H1 (cell line): ENCODE measurements at regions not wholly inside any gene's neighbourhood (a gene's known extent, or its start where the extent isn't known, plus 50 kb on each side); places are given as distances from the start of the nearest gene placed in this dataset.

Experiments used
- CTCF ChIA-PET: fragments of 300-600 bp; sonication (Branson Sonifier 250); formaldehyde crosslinking; loops from one replicate; lab custom pipeline; 2021; ENCODE audit not compliant: partially characterized antibody; lab: Charles Lee
- POLR2A ChIA-PET: fragments of 300-600 bp; sonication (Branson Sonifier 250); formaldehyde crosslinking; loops from one replicate; lab custom pipeline; 2021; ENCODE audit warnings: inconsistent platforms; ENCODE audit not compliant: partially characterized antibody; lab: Charles Lee
- DNase-seq, 2 experiments: peaks; one replicate each; pipeline versions ENCODE4 v3.0.0 to v3.0.0-alpha.2; 2010 to 2022; ENCODE audit warnings: low spot score in 2 of 2, low read depth in 1 of 2, mixed read lengths in 1 of 2
- FAIRE-seq: peaks from 2 replicates; lab custom pipeline; 2011; peaks lifted over from hg19 to GRCh38; lab: Jason Lieb, UNC
- H2AFZ ChIP-seq: 2 replicates; pipeline ENCODE4 v1.8.1; 2012; ENCODE audit warnings: low read length, inconsistent platforms
- H2AK5ac ChIP-seq: 2 replicates; pipeline ENCODE4 v1.6.1; 2013; ENCODE audit warnings: low read depth, low read length
- H2BK120ac ChIP-seq: replicated peaks from 2 replicates; pipeline ENCODE3; 2013; ENCODE audit warnings: low read depth, low read length, inconsistent platforms
- H2BK12ac ChIP-seq: 2 replicates; pipeline ENCODE4 v1.6.1; 2013; ENCODE audit warnings: low read depth, low read length
- H2BK15ac ChIP-seq: 2 replicates; pipeline ENCODE4 v1.6.1; 2013; ENCODE audit warnings: low read length
- H2BK20ac ChIP-seq: 2 replicates; pipeline ENCODE4 v1.6.1; 2013; ENCODE audit warnings: low read length
- H2BK5ac ChIP-seq: 2 replicates; pipeline ENCODE4 v1.6.1; 2013; ENCODE audit warnings: low read depth, low read length
- H3K14ac ChIP-seq: 2 replicates; pipeline ENCODE4 v1.6.1; 2013; ENCODE audit warnings: inconsistent platforms; ENCODE audit not compliant: insufficient read length
- H3K18ac ChIP-seq: 2 replicates; pipeline ENCODE4 v1.6.1; 2013; ENCODE audit warnings: low read length; ENCODE audit errors: extremely low read depth
- H3K23ac ChIP-seq: 2 replicates; pipeline ENCODE4 v1.6.1; 2013; ENCODE audit warnings: inconsistent platforms; ENCODE audit not compliant: insufficient read length
- H3K23me2 ChIP-seq: 2 replicates; pipeline ENCODE4 v1.6.1; 2013; ENCODE audit warnings: low read depth, low read length
- H3K27ac ChIP-seq: 2 replicates; pipeline ENCODE4 v1.6.1; 2011; ENCODE audit warnings: low read depth, low read length, inconsistent platforms
- H3K27me3 ChIP-seq, 4 experiments: replicated peaks in 1 of 4; 1 replicate in 1 of 4; 2 replicates in 3 of 4; pipeline versions ENCODE4 v1.6.1 to v1.8.1; 2011 to 2013; ENCODE audit warnings: low read length in 3 of 4, mild to moderate bottlenecking in 3 of 4, inconsistent platforms in 2 of 4, mixed read lengths in 2 of 4, moderate library complexity in 1 of 4; ENCODE audit not compliant: control insufficient read depth in 3 of 4, insufficient read depth in 3 of 4; ENCODE audit errors: extremely low read depth in 1 of 4
- H3K36me3 ChIP-seq, 4 experiments: 2 replicates each; pipeline versions ENCODE4 v1.6.1 to v1.8.1; 2011 to 2013; ENCODE audit warnings: mild to moderate bottlenecking in 4 of 4, low read length in 3 of 4, moderate library complexity in 2 of 4, control low read depth in 1 of 4, inconsistent platforms in 1 of 4; ENCODE audit not compliant: insufficient read depth in 4 of 4, control insufficient read depth in 2 of 4
- H3K4ac ChIP-seq: replicated peaks from 2 replicates; pipeline ENCODE3; 2013; ENCODE audit warnings: low read length, low read depth, mixed read lengths, inconsistent platforms; ENCODE audit not compliant: insufficient read length
- H3K4me1 ChIP-seq, 4 experiments: replicated peaks in 1 of 4; 1 replicate in 1 of 4; 2 replicates in 3 of 4; pipeline versions ENCODE4 v1.6.1 to v1.8.1; 2011 to 2013; ENCODE audit warnings: low read length in 3 of 4, inconsistent platforms in 2 of 4, mixed read lengths in 1 of 4; ENCODE audit not compliant: insufficient read depth in 4 of 4, control insufficient read depth in 3 of 4
- H3K4me2 ChIP-seq, 2 experiments: 2 replicates each; pipeline versions ENCODE4 v1.6.1 to v1.8.1; 2011 to 2013; ENCODE audit warnings: low read depth in 2 of 2, low read length in 2 of 2, control low read depth in 1 of 2, inconsistent platforms in 1 of 2, mild to moderate bottlenecking in 1 of 2; ENCODE audit not compliant: insufficient read depth in 1 of 2
- H3K4me3 ChIP-seq, 4 experiments: fragments of 200-600, 300-600 bp in 1 of 4; sonication (generic), shearing (Covaris generic), sonication (Bioruptor Twin) in 1 of 4; 2 replicates each; pipeline versions ENCODE4 v1.5.1 to v1.8.1; 2011 to 2016; ENCODE audit warnings: low read length in 4 of 4, low read depth in 3 of 4, control low read depth in 2 of 4, inconsistent platforms in 2 of 4, mild to moderate bottlenecking in 2 of 4, mixed read lengths in 1 of 4, moderate library complexity in 1 of 4; ENCODE audit not compliant: insufficient read depth in 2 of 4; ENCODE audit errors: extremely low read depth in 1 of 4
- H3K56ac ChIP-seq: replicated peaks from 2 replicates; pipeline ENCODE3; 2013; ENCODE audit warnings: low read depth, mild to moderate bottlenecking, mixed read lengths, low read length, inconsistent platforms; ENCODE audit not compliant: insufficient read length
- H3K79me1 ChIP-seq: 2 replicates; pipeline ENCODE4 v1.6.1; 2013; ENCODE audit warnings: low read depth, low read length, control low read depth
- H3K79me2 ChIP-seq, 2 experiments: 2 replicates each; pipeline versions ENCODE4 v1.6.1 to v1.8.1; 2012 to 2013; ENCODE audit warnings: low read length in 2 of 2, mild to moderate bottlenecking in 2 of 2, inconsistent platforms in 1 of 2; ENCODE audit not compliant: insufficient read depth in 2 of 2, control insufficient read depth in 1 of 2
- H3K9ac ChIP-seq, 4 experiments: replicated peaks in 1 of 4; 1 replicate in 1 of 4; 2 replicates in 3 of 4; pipeline versions ENCODE4 v1.6.1 to v1.8.1; 2011 to 2013; ENCODE audit warnings: low read depth in 3 of 4, low read length in 3 of 4, control low read depth in 2 of 4, mild to moderate bottlenecking in 2 of 4, moderate library complexity in 2 of 4, inconsistent platforms in 1 of 4; ENCODE audit errors: extremely low read depth in 1 of 4
- H3K9me3 ChIP-seq, 2 experiments: 2 replicates each; pipeline versions ENCODE4 v1.6.1 to v1.8.1; 2012 to 2013; ENCODE audit warnings: mild to moderate bottlenecking in 2 of 2, moderate library complexity in 2 of 2, control low read depth in 1 of 2, inconsistent platforms in 1 of 2, low read depth in 1 of 2, low read length in 1 of 2, mixed read lengths in 1 of 2; ENCODE audit not compliant: insufficient read depth in 2 of 2
- H4K20me1 ChIP-seq, 2 experiments: replicated peaks in 1 of 2; 2 replicates each; pipeline versions ENCODE3 to v1.8.1; 2011 to 2013; ENCODE audit warnings: inconsistent platforms in 2 of 2, low read length in 2 of 2, mild to moderate bottlenecking in 1 of 2; ENCODE audit not compliant: insufficient read depth in 2 of 2, control insufficient read depth in 1 of 2
- H4K5ac ChIP-seq: 2 replicates; pipeline ENCODE4 v1.6.1; 2013; ENCODE audit warnings: low read length, low read depth, mixed read lengths, inconsistent platforms; ENCODE audit not compliant: insufficient read length
- H4K8ac ChIP-seq: 2 replicates; pipeline ENCODE4 v1.8.0; 2013; ENCODE audit warnings: mild to moderate bottlenecking, moderate library complexity, low read length, inconsistent platforms; ENCODE audit not compliant: insufficient read depth; ENCODE audit errors: extremely low read depth
- H4K91ac ChIP-seq: replicated peaks from 2 replicates; pipeline ENCODE3; 2013; ENCODE audit warnings: low read length, mixed read lengths, inconsistent platforms; ENCODE audit not compliant: insufficient read length
- CBX5 ChIP-seq: fragments of 300-800, 300-1000 bp; sonication (generic); IDR thresholded peaks from 2 replicates; pipeline ENCODE4 v1.7.1; 2016; ENCODE audit warnings: antibody characterized with exemption, low read length, low read depth
- CBX8 ChIP-seq: fragments of 300-800, 300-1000 bp; sonication (generic); IDR thresholded peaks from 2 replicates; pipeline ENCODE4 v1.7.1; 2016; ENCODE audit warnings: low read depth, low read length, borderline replicate concordance
- GTF2F1 ChIP-seq: IDR thresholded peaks from 2 replicates; pipeline ENCODE4 v1.6.1; 2012; ENCODE audit warnings: low read depth, low read length, improper control_type of control experiment, borderline replicate concordance
- PHF8 ChIP-seq: fragments of 200-600 bp; sonication (generic); conservative IDR thresholded peaks from 2 replicates; pipeline ENCODE4 v1.7.1; 2012; ENCODE audit warnings: low read depth, mild to moderate bottlenecking, inconsistent platforms, low read length, moderate library complexity
- RFX5 ChIP-seq: IDR thresholded peaks from 2 replicates; pipeline ENCODE4 v1.6.1; 2011; ENCODE audit warnings: low read depth, low read length, improper control_type of control experiment, borderline replicate concordance
- SP4 ChIP-seq: IDR thresholded peaks from 2 replicates; pipeline ENCODE4 v1.6.1; 2012; ENCODE audit warnings: low read length, inconsistent platforms
- TEAD4 ChIP-seq: IDR thresholded peaks from 2 replicates; pipeline ENCODE4 v1.6.1; 2012; ENCODE audit warnings: low read depth, low read length, inconsistent platforms, mixed read lengths
- WGBS, 2 experiments: shearing (Covaris generic) in 1 of 2; methylation state at CpG; one replicate each; pipeline versions ENCODE4 v1.1.6 to v1.1.7; 2013 to 2015; ENCODE audit warnings: low lambda C conversion rate in 2 of 2, mixed read lengths in 2 of 2, inconsistent platforms in 1 of 2, low coverage in 1 of 2, missing lambda C conversion rate in 1 of 2; ENCODE audit not compliant: insufficient replicate concordance in 2 of 2, insufficient coverage in 1 of 2, insufficient read length in 1 of 2; ENCODE audit errors: extremely low coverage in 1 of 2, missing lambda C conversion rate in 1 of 2; 5-methylcytosine and 5-hydroxymethylcytosine counted together

- Histone ChIP-seq H3K79me1 (no peaks in the 10 kb centered on the region), H3K4me3 (no peak overlapping the region), H3K56ac (no peak overlapping the region), H4K91ac (no peak overlapping the region), H3K27me3 (no peaks in the 10 kb centered on the region), H4K20me1 (peaks cover 0 to 2% of the 10 kb centered on the region in 2 experiments), H2BK20ac (no peak overlapping the region), H3K23ac (no peak overlapping the region), H3K9me3 (no peaks in the 10 kb centered on the region), H3K4me1 (no peaks in the 10 kb centered on the region), H2BK15ac (no peak overlapping the region), H3K23me2 (no peaks in the 10 kb centered on the region), H4K5ac (no peak overlapping the region), H3K18ac (no peak overlapping the region), H3K4me2 (no peak overlapping the region), H3K79me2 (no peaks in the 10 kb centered on the region), H2AFZ (no peak overlapping the region), H3K36me3 (no peaks in the 10 kb centered on the region), H2BK5ac (no peak overlapping the region), H2BK120ac (no peak overlapping the region), H3K14ac (no peak overlapping the region), H4K8ac (no peak overlapping the region), H3K9ac (no peak overlapping the region), H3K27ac (no peak overlapping the region), H3K4ac (no peak overlapping the region), H2BK12ac (no peak overlapping the region), H2AK5ac (no peak overlapping the region)
- DNase-seq (peak in 1 of 2 experiments; percentile 3), FAIRE-seq (no peak)
- no peak for TF ChIP-seq RFX5
- TF ChIP-seq GTF2F1: no peak
- no peak for TF ChIP-seq TEAD4
- no peak for TF ChIP-seq SP4
- TF ChIP-seq CBX8: no peak
- no peak for TF ChIP-seq PHF8
- no peak for TF ChIP-seq CBX5
- POLR2A ChIA-PET: interaction anchor here (1.1 kb wide), 1 partner anchor 541 kb away, joined by 3 read pairs; no protein-coding TSS in a partner anchor
- CTCF ChIA-PET: interaction anchor here (0.7 to 2.5 kb wide), 2 partner anchors 10 to 13 kb away, joined by 3 to 11 read pairs; no protein-coding TSS in a partner anchor
- 67% methylated on average over 4 of the region's 4 CpGs; no CpG with 5 or more reads in 1 of the 2 experiments for WGBS, 2 experiments
Observed at GRCh38 chr1:227454686-227455085, 108.7 kb upstream of the ZNF678 start.
